ENCODE measurements at regions not wholly inside any gene's neighbourhood (a gene's known extent, or its start where the extent isn't known, plus 50 kb on each side); places are given as distances from the start of the nearest gene placed in this dataset.
"Not testable (repeated sequence)": the region's sequence is repeated elsewhere in the genome, so short reads cannot be mapped to it uniquely, and the experiment has no call there.

DNA sequence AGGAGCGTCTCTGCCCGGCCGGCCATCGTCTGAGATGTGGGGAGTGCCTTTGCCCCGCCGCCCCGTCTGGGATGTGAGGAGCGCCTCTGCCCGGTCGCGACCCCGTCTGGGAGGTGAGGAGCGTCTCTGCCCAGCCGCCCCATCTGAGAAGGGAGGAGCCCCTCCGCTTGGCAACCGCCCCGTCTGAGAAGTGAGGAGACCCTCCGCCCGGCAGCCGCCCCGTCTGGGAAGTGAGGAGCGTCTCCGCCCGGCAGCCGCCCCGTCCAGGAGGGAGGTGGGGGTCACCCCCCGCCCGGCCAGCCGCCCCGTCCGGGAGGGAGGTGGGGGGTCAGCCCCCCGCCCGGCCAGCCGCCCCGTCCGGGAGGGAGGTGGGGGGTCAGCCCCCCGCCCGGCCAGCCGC is 432.7 kb downstream of the LIG4 start:
- TF ChIP-seq, protein P1, sequence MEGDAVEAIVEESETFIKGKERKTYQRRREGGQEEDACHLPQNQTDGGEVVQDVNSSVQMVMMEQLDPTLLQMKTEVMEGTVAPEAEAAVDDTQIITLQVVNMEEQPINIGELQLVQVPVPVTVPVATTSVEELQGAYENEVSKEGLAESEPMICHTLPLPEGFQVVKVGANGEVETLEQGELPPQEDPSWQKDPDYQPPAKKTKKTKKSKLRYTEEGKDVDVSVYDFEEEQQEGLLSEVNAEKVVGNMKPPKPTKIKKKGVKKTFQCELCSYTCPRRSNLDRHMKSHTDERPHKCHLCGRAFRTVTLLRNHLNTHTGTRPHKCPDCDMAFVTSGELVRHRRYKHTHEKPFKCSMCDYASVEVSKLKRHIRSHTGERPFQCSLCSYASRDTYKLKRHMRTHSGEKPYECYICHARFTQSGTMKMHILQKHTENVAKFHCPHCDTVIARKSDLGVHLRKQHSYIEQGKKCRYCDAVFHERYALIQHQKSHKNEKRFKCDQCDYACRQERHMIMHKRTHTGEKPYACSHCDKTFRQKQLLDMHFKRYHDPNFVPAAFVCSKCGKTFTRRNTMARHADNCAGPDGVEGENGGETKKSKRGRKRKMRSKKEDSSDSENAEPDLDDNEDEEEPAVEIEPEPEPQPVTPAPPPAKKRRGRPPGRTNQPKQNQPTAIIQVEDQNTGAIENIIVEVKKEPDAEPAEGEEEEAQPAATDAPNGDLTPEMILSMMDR (IDR thresholded peaks at IDR 0.05), result not testable (repeated sequence)
- not testable (repeated sequence) for TF ChIP-seq POLR2A (IDR thresholded peaks at IDR 0.05)
